ENCODE measurements at regions not wholly inside any gene's neighbourhood (a gene's known extent, or its start where the extent isn't known, plus 50 kb on each side); places are given as distances from the start of the nearest gene placed in this dataset.

DNA sequence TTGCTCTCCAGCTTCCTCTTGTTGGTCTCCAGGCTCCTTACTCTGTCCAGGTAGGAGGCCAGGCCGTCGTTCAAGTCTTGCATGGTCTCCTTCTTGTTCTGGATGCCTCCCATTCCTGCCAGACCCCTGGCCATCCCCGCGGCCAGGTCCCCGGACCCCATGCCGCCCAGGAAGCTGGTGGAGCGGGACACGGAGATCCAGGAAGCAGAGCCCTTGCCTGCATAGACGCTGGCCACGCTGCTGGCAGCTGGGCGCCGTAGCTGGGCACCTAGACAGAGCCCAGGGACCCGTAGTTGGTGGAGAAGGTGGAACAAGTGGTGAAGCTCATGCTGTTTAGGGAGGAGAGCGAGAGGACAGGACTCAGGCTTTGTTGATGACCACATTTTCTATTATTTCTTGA is 1584.0 kb upstream of the ACO1 start:
- DNase-seq (ENCODE audit: low read depth in 1 of 2, low spot score in 2 of 2) (no peak), FAIRE-seq (no peak)
- H3K14ac ChIP-seq (ENCODE audit: insufficient read length): no peak overlapping the region
- no peaks in the 10 kb centered on the region for H3K79me2 ChIP-seq (ENCODE audit: control insufficient read depth in 1 of 2, insufficient read depth in 2 of 2, low read length in 2 of 2)
- no peak overlapping the region for H2BK5ac ChIP-seq (ENCODE audit: low read depth, low read length)
- H3K4me3 ChIP-seq (ENCODE audit: extremely low read depth in 1 of 4, insufficient read depth in 2 of 4, low read depth in 3 of 4, low read length in 4 of 4): no peak overlapping the region
- H3K27me3 ChIP-seq (replicated peaks in 1 of 4; ENCODE audit: control insufficient read depth in 3 of 4, extremely low read depth in 1 of 4, insufficient read depth in 3 of 4, low read length in 3 of 4): no peaks in the 10 kb centered on the region
- no peak overlapping the region for H2BK15ac ChIP-seq (ENCODE audit: low read length)
- ChIA-PET CTCF (ENCODE audit: partially characterized antibody) (interaction anchor here (1.9 kb wide), 1 partner anchor 12 kb away, joined by 5 read pairs; no protein-coding TSS in a partner anchor), POLR2A (ENCODE audit: partially characterized antibody) (no interaction called here)
- H3K36me3 ChIP-seq (ENCODE audit: control insufficient read depth in 2 of 4, insufficient read depth in 4 of 4, low read length in 3 of 4): no peaks in the 10 kb centered on the region
- no peak overlapping the region for H3K4ac ChIP-seq (replicated peaks; ENCODE audit: insufficient read length, low read depth, low read length)
- no peak overlapping the region for H4K91ac ChIP-seq (replicated peaks; ENCODE audit: insufficient read length, low read length)
- H4K5ac ChIP-seq (ENCODE audit: insufficient read length, low read depth, low read length): no peak overlapping the region
- H2AFZ ChIP-seq (ENCODE audit: low read length): no peak overlapping the region
- H2BK20ac ChIP-seq (ENCODE audit: low read length): no peak overlapping the region
- H3K79me1 ChIP-seq (ENCODE audit: low read depth, low read length): no peaks in the 10 kb centered on the region
- WGBS, 2 experiments (ENCODE audit: extremely low coverage in 1 of 2, insufficient coverage in 1 of 2, insufficient read length in 1 of 2, insufficient replicate concordance in 2 of 2, low coverage in 1 of 2, low lambda C conversion rate in 2 of 2, missing lambda C conversion rate in 1 of 2): 96% methylated on average over 10 of the region's 14 CpGs; no CpG with 5 or more reads in 1 of the 2 experiments
- no peak overlapping the region for H3K9ac ChIP-seq (replicated peaks in 1 of 4; ENCODE audit: extremely low read depth in 1 of 4, low read depth in 3 of 4, low read length in 3 of 4)
- H2BK12ac ChIP-seq (ENCODE audit: low read depth, low read length): no peak overlapping the region
- no peak overlapping the region for H2AK5ac ChIP-seq (ENCODE audit: low read depth, low read length)
- no peak overlapping the region for H3K23ac ChIP-seq (ENCODE audit: insufficient read length)
- H3K56ac ChIP-seq (replicated peaks; ENCODE audit: insufficient read length, low read depth, low read length): no peak overlapping the region
- no peaks in the 10 kb centered on the region for H3K23me2 ChIP-seq (ENCODE audit: low read depth, low read length)
- peaks cover 0 to 4% of the 10 kb centered on the region in 2 experiments; a peak in 2 of 4 replicates for H3K9me3 ChIP-seq (ENCODE audit: insufficient read depth in 2 of 2, low read depth in 1 of 2, low read length in 1 of 2)
- H3K4me1 ChIP-seq (replicated peaks in 1 of 4; ENCODE audit: control insufficient read depth in 3 of 4, insufficient read depth in 4 of 4, low read length in 3 of 4): no peaks in the 10 kb centered on the region; a peak in 1 of 7 replicates
- no peak overlapping the region for H2BK120ac ChIP-seq (replicated peaks; ENCODE audit: low read depth, low read length)
- H3K27ac ChIP-seq (ENCODE audit: low read depth, low read length): no peak overlapping the region
- H4K8ac ChIP-seq (ENCODE audit: extremely low read depth, insufficient read depth, low read length): no peak overlapping the region
- H3K4me2 ChIP-seq (ENCODE audit: insufficient read depth in 1 of 2, low read depth in 2 of 2, low read length in 2 of 2): no peak overlapping the region
- no peak overlapping the region for H3K18ac ChIP-seq (ENCODE audit: extremely low read depth, low read length)
- H4K20me1 ChIP-seq (replicated peaks in 1 of 2; ENCODE audit: control insufficient read depth in 1 of 2, insufficient read depth in 2 of 2, low read length in 2 of 2): no peaks in the 10 kb centered on the region
- TF ChIP-seq BRCA1 (IDR thresholded peaks at IDR 0.05; ENCODE audit: low read depth, low read length) (no peak), GTF2F1 (IDR thresholded peaks at IDR 0.05; ENCODE audit: borderline replicate concordance, low read depth, low read length) (no peak), SAP30 (IDR thresholded peaks at IDR 0.05; ENCODE audit: insufficient read depth, insufficient replicate concordance, low read length) (no peak), YY1 (IDR thresholded peaks at IDR 0.05; ENCODE audit: low read depth, low read length) (no peak), TEAD4 (IDR thresholded peaks at IDR 0.05; ENCODE audit: low read depth, low read length) (no peak), POU5F1 (IDR thresholded peaks at IDR 0.05; ENCODE audit: low read depth, low read length) (no peak), TAF7 (optimal IDR thresholded peaks at IDR 0.05; ENCODE audit: borderline replicate concordance, low read depth, low read length) (no peak), POLR2A (IDR thresholded peaks at IDR 0.05; ENCODE audit: control extremely low read depth in 1 of 2, low read depth in 2 of 2, low read length in 2 of 2) (no peak)
- TF ChIP-seq, protein P1, sequence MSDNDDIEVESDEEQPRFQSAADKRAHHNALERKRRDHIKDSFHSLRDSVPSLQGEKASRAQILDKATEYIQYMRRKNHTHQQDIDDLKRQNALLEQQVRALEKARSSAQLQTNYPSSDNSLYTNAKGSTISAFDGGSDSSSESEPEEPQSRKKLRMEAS (IDR thresholded peaks at IDR 0.05): no peak
